Mammary epithelial cell (primary cell): ENCODE measurements at regions not wholly inside any gene's neighbourhood (a gene's known extent, or its start where the extent isn't known, plus 50 kb on each side); places are given as distances from the start of the nearest gene placed in this dataset.

Experiments used
- EZH2 ChIP-seq: IDR thresholded peaks from 2 replicates; pipeline ENCODE4 v1.6.1; 2012; ENCODE audit warnings: low read length, inconsistent platforms, borderline replicate concordance
- TF ChIP-seq, protein P1 (sequence below), 2 donors: IDR thresholded peaks in 1 of 2; conservative IDR thresholded peaks in 1 of 2; 2 replicates each; pipeline ENCODE4 v1.5.1; 2011 to 2012; ENCODE audit warnings: inconsistent platforms in 2 of 2, low read length in 2 of 2, mild to moderate bottlenecking in 2 of 2, control low read depth in 1 of 2, low read depth in 1 of 2; ENCODE audit not compliant: insufficient read depth in 1 of 2; ENCODE audit errors: extremely low read depth in 1 of 2

DNA sequence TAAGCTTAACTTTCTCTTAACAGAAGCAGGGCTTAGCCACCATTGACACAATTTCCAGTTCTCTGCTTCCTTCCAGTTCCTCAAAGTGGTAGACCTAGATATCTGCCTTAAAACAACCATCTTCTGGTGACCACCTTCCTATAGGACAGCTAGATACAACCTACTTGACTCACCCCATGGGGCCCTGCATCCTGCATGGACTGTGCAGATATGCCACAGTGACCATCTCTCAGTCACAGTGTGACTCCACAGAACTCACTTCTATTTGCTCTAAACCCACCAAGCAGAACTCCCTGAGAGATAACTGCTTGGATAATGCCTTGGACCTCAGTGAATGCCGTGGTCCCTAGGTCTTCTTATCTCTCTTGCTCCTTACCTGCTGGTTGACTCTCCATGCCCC lies 621.6 kb downstream of the IQCM start:
- TF ChIP-seq, protein P1, sequence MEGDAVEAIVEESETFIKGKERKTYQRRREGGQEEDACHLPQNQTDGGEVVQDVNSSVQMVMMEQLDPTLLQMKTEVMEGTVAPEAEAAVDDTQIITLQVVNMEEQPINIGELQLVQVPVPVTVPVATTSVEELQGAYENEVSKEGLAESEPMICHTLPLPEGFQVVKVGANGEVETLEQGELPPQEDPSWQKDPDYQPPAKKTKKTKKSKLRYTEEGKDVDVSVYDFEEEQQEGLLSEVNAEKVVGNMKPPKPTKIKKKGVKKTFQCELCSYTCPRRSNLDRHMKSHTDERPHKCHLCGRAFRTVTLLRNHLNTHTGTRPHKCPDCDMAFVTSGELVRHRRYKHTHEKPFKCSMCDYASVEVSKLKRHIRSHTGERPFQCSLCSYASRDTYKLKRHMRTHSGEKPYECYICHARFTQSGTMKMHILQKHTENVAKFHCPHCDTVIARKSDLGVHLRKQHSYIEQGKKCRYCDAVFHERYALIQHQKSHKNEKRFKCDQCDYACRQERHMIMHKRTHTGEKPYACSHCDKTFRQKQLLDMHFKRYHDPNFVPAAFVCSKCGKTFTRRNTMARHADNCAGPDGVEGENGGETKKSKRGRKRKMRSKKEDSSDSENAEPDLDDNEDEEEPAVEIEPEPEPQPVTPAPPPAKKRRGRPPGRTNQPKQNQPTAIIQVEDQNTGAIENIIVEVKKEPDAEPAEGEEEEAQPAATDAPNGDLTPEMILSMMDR (conservative IDR thresholded peaks at IDR 0.05 in 1 of 2, IDR thresholded peaks at IDR 0.05 in 1 of 2; ENCODE audit: extremely low read depth in 1 of 2, insufficient read depth in 1 of 2, low read depth in 1 of 2, low read length in 2 of 2), result no peak
- no peak for TF ChIP-seq EZH2
